HEK293 (cell line): ENCODE measurements at regions not wholly inside any gene's neighbourhood (a gene's known extent, or its start where the extent isn't known, plus 50 kb on each side); places are given as distances from the start of the nearest gene placed in this dataset.

Source experiments
- KLF9 ChIP-seq: fragments of 450-650 bp; formaldehyde crosslinking; IDR thresholded peaks from 2 replicates; pipeline ENCODE4 v1.5.1; 2016; ENCODE audit warnings: missing biosample characterization, missing genetic modification characterization, low read depth
- PRDM10 ChIP-seq: fragments of 450-650 bp; formaldehyde crosslinking; IDR thresholded peaks from 2 replicates; pipeline ENCODE4 v1.5.1; 2016; ENCODE audit warnings: missing biosample characterization, missing genetic modification characterization
- PRDM2 ChIP-seq: fragments of 450-650 bp; formaldehyde crosslinking; IDR thresholded peaks from 2 replicates; pipeline ENCODE4 v1.5.1; 2016; ENCODE audit warnings: missing biosample characterization, missing genetic modification characterization, borderline replicate concordance
- SCRT2 ChIP-seq: fragments of 450-650 bp; formaldehyde crosslinking; IDR thresholded peaks from 2 replicates; pipeline ENCODE4 v1.5.1; 2016; ENCODE audit warnings: missing biosample characterization, missing genetic modification characterization
- TSHZ1 ChIP-seq: fragments of 450-650 bp; formaldehyde crosslinking; IDR thresholded peaks from 2 replicates; pipeline ENCODE4 v1.5.1; 2016; ENCODE audit warnings: missing biosample characterization, missing genetic modification characterization, borderline replicate concordance
- YY1 ChIP-seq: fragments of 450-650 bp; formaldehyde crosslinking; IDR thresholded peaks from 2 replicates; pipeline ENCODE4 v1.5.1; 2018; ENCODE audit warnings: missing biosample characterization, missing genetic modification characterization
- ZNF157 ChIP-seq: fragments of 450-650 bp; formaldehyde crosslinking; IDR thresholded peaks from 2 replicates; pipeline ENCODE4 v1.5.1; 2016; ENCODE audit warnings: missing biosample characterization, missing genetic modification characterization
- ZNF24 ChIP-seq: fragments of 450-650 bp; formaldehyde crosslinking; IDR thresholded peaks from 2 replicates; pipeline ENCODE4 v1.5.1; 2016; ENCODE audit warnings: missing biosample characterization, missing genetic modification characterization
- ZNF513 ChIP-seq: fragments of 450-650 bp; IDR thresholded peaks from 2 replicates; pipeline ENCODE4 v1.5.1; 2018; ENCODE audit warnings: missing biosample characterization, missing genetic modification characterization
- ZNF555 ChIP-seq: fragments of 450-650 bp; formaldehyde crosslinking; conservative IDR thresholded peaks from 2 replicates; pipeline ENCODE4 v1.5.1; 2017; ENCODE audit warnings: missing biosample characterization, mild to moderate bottlenecking, missing genetic modification characterization, inconsistent platforms
- ZXDB ChIP-seq: fragments of 450-650 bp; formaldehyde crosslinking; IDR thresholded peaks from 2 replicates; pipeline ENCODE4 v1.5.1; 2016; ENCODE audit warnings: missing biosample characterization, missing genetic modification characterization
- TF ChIP-seq, protein P1 (sequence below): fragments of 450-650 bp; formaldehyde crosslinking; IDR thresholded peaks from 2 replicates; pipeline ENCODE4 v1.5.1; 2016; ENCODE audit warnings: missing biosample characterization, missing genetic modification characterization
- TF ChIP-seq, protein P2 (sequence below): fragments of 450-650 bp; formaldehyde crosslinking; IDR thresholded peaks from 2 replicates; pipeline ENCODE4 v1.5.1; 2017; ENCODE audit warnings: missing biosample characterization, missing genetic modification characterization
- TF ChIP-seq, protein P3 (sequence below): fragments of 450-650 bp; formaldehyde crosslinking; IDR thresholded peaks from 2 replicates; pipeline ENCODE4 v1.5.1; 2016; ENCODE audit warnings: missing biosample characterization, missing genetic modification characterization

DNA sequence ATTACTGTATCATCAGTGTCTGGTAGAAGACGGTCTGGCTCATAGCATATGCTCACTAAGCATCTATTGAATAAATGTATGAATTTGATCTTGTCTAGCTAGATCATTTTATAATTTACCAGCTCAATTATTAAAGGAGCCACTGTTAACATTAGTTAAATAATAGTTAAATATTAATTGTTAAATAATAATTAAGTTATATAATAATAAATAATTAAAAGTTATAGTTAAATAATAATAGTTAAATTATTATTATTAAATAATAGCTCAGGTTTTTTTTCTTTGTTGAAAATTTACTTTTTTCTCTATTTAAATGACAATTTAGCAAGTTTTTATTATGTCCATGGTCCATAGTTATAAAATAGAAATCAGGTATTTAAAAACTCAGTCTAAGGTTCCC, 274.4 kb downstream of the OXSM start:
- TF ChIP-seq ZXDB (no peak), ZNF555 (tag by site-specific recombination) (no peak), YY1 (tag by site-specific recombination) (no peak), PRDM2 (no peak), PRDM10 (no peak), KLF9 (tag by site-specific recombination) (no peak), TSHZ1 (tag by site-specific recombination) (no peak), ZNF513 (tag by site-specific recombination) (no peak), SCRT2 (no peak), ZNF157 (tag by site-specific recombination) (no peak), ZNF24 (tag by site-specific recombination) (no peak)
- TF ChIP-seq, protein P1, sequence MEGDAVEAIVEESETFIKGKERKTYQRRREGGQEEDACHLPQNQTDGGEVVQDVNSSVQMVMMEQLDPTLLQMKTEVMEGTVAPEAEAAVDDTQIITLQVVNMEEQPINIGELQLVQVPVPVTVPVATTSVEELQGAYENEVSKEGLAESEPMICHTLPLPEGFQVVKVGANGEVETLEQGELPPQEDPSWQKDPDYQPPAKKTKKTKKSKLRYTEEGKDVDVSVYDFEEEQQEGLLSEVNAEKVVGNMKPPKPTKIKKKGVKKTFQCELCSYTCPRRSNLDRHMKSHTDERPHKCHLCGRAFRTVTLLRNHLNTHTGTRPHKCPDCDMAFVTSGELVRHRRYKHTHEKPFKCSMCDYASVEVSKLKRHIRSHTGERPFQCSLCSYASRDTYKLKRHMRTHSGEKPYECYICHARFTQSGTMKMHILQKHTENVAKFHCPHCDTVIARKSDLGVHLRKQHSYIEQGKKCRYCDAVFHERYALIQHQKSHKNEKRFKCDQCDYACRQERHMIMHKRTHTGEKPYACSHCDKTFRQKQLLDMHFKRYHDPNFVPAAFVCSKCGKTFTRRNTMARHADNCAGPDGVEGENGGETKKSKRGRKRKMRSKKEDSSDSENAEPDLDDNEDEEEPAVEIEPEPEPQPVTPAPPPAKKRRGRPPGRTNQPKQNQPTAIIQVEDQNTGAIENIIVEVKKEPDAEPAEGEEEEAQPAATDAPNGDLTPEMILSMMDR (tag by site-specific recombination) = no peak
- TF ChIP-seq, protein P2, sequence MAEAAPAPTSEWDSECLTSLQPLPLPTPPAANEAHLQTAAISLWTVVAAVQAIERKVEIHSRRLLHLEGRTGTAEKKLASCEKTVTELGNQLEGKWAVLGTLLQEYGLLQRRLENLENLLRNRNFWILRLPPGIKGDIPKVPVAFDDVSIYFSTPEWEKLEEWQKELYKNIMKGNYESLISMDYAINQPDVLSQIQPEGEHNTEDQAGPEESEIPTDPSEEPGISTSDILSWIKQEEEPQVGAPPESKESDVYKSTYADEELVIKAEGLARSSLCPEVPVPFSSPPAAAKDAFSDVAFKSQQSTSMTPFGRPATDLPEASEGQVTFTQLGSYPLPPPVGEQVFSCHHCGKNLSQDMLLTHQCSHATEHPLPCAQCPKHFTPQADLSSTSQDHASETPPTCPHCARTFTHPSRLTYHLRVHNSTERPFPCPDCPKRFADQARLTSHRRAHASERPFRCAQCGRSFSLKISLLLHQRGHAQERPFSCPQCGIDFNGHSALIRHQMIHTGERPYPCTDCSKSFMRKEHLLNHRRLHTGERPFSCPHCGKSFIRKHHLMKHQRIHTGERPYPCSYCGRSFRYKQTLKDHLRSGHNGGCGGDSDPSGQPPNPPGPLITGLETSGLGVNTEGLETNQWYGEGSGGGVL = no peak
- TF ChIP-seq, protein P3, sequence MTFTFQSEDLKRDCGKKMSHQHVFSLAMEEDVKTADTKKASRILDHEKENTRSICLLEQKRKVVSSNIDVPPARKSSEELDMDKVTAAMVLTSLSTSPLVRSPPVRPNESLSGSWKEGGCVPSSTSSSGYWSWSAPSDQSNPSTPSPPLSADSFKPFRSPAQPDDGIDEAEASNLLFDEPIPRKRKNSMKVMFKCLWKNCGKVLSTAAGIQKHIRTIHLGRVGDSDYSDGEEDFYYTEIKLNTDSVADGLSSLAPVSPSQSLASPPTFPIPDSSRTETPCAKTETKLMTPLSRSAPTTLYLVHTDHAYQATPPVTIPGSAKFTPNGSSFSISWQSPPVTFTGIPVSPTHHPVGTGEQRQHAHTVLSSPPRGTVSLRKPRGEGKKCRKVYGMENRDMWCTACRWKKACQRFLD (tag by site-specific recombination) = no peak
